ENCODE measurements at regions not wholly inside any gene's neighbourhood (a gene's known extent, or its start where the extent isn't known, plus 50 kb on each side); places are given as distances from the start of the nearest gene placed in this dataset.

- TF ChIP-seq CTCF (IDR thresholded peaks at IDR 0.05) (no peak), POLR2A (IDR thresholded peaks at IDR 0.05) (no peak)
These were observed 400.4 kb upstream of the SEMA3A start for GRCh38 chr7:84595026-84595425.
